ENCODE measurements at regions not wholly inside any gene's neighbourhood (a gene's known extent, or its start where the extent isn't known, plus 50 kb on each side); places are given as distances from the start of the nearest gene placed in this dataset.

DNA sequence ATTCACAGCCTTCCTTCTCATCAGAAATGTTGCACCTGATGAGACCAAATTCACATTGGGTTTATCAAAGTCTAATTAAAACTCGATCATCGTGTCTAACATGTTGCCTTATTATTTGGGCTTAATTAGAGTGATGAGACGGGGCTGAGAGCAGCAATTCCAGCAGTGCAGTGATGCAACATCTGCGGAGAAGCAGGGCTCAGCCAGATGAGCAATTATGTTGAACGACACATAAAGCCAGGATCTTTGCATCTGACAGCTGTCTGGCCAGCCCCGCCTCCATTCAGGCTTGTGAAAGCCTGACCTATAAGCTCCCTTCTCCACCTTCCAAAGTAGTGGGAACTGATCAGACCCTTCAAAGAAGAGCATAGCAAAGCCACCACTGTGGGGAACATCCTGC is 109.8 kb downstream of the C1orf94 start:
- TF ChIP-seq POLR2A (IDR thresholded peaks at IDR 0.05) (no peak), POLR2AphosphoS5 (IDR thresholded peaks at IDR 0.05) (no peak)
- TF ChIP-seq, protein P1, sequence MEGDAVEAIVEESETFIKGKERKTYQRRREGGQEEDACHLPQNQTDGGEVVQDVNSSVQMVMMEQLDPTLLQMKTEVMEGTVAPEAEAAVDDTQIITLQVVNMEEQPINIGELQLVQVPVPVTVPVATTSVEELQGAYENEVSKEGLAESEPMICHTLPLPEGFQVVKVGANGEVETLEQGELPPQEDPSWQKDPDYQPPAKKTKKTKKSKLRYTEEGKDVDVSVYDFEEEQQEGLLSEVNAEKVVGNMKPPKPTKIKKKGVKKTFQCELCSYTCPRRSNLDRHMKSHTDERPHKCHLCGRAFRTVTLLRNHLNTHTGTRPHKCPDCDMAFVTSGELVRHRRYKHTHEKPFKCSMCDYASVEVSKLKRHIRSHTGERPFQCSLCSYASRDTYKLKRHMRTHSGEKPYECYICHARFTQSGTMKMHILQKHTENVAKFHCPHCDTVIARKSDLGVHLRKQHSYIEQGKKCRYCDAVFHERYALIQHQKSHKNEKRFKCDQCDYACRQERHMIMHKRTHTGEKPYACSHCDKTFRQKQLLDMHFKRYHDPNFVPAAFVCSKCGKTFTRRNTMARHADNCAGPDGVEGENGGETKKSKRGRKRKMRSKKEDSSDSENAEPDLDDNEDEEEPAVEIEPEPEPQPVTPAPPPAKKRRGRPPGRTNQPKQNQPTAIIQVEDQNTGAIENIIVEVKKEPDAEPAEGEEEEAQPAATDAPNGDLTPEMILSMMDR (IDR thresholded peaks at IDR 0.05) = no peak

Measured in prostate gland (tissue), 2 donors.